SJSA1 (cell line): ENCODE measurements at regions not wholly inside any gene's neighbourhood (a gene's known extent, or its start where the extent isn't known, plus 50 kb on each side); places are given as distances from the start of the nearest gene placed in this dataset.

Experiments
- DNase-seq, 2 experiments: peaks; one replicate each; pipeline ENCODE4 v3.0.0-alpha.2; 2015 to 2020; ENCODE audit warnings: low spot score in 2 of 2, low read depth in 1 of 2
- H3K27ac ChIP-seq: fragments of 250-450 bp; sonication (Bioruptor Pico); 2 replicates; pipeline ENCODE4 v1.5.1; 2020; ENCODE audit warnings: mild to moderate bottlenecking, moderate library complexity
- H3K27me3 ChIP-seq: fragments of 250-450 bp; sonication (Bioruptor Pico); replicated peaks from 2 replicates; pipeline ENCODE4 v1.5.1; 2020; ENCODE audit warnings: mild to moderate bottlenecking, moderate library complexity
- H3K36me3 ChIP-seq: fragments of 250-450 bp; sonication (Bioruptor Pico); 2 replicates; pipeline ENCODE4 v1.5.1; 2020; ENCODE audit warnings: mild to moderate bottlenecking
- H3K4me1 ChIP-seq: fragments of 250-450 bp; sonication (Bioruptor Pico); replicated peaks from 2 replicates; pipeline ENCODE4 v1.6.1; 2021; ENCODE audit warnings: mild to moderate bottlenecking
- H3K4me3 ChIP-seq: fragments of 250-450 bp; sonication (Bioruptor Pico); 2 replicates; pipeline ENCODE4 v1.5.1; 2020; ENCODE audit warnings: mild to moderate bottlenecking
- H3K9me3 ChIP-seq: fragments of 250-450 bp; sonication (Bioruptor Pico); replicated peaks from 2 replicates; pipeline ENCODE4 v1.5.1; 2020; ENCODE audit warnings: mild to moderate bottlenecking

DNA sequence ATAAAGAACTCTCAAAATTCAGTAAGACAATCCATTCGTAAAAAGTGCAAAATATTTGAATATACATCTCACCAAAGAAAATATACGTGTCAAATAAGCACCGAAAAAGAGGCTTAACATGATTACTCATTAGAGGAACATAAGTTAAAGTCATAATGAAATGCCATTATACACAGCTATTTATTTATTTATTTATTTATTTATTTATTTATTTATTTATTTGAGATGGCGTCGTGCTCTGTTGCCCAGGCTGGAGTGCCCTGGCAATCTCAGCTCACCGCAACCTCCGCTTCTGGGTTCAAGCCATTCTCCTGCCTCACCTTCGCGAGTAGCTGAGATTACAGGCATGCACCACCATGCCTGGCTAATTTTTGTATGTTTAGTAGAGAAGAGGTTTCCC is 203.6 kb upstream of the UBASH3B start:
- no peak overlapping the region for H3K27ac ChIP-seq
- H3K27me3 ChIP-seq = no peaks in the 10 kb centered on the region
- no peaks in the 10 kb centered on the region for H3K4me1 ChIP-seq
- DNase-seq = no peak
- no peaks in the 10 kb centered on the region for H3K9me3 ChIP-seq
- H3K36me3 ChIP-seq = no peaks in the 10 kb centered on the region
- H3K4me3 ChIP-seq = no peak overlapping the region

GRCh38 chr11:122441666-122442035 is 213.9 kb upstream of the UBASH3B start:
- H3K4me3 ChIP-seq = no peak overlapping the region
- no peaks in the 10 kb centered on the region for H3K36me3 ChIP-seq
- H3K4me1 ChIP-seq = no peaks in the 10 kb centered on the region
- no peaks in the 10 kb centered on the region for H3K9me3 ChIP-seq
- no peak overlapping the region for H3K27ac ChIP-seq
- no peak for DNase-seq
- H3K27me3 ChIP-seq = no peaks in the 10 kb centered on the region

DNA sequence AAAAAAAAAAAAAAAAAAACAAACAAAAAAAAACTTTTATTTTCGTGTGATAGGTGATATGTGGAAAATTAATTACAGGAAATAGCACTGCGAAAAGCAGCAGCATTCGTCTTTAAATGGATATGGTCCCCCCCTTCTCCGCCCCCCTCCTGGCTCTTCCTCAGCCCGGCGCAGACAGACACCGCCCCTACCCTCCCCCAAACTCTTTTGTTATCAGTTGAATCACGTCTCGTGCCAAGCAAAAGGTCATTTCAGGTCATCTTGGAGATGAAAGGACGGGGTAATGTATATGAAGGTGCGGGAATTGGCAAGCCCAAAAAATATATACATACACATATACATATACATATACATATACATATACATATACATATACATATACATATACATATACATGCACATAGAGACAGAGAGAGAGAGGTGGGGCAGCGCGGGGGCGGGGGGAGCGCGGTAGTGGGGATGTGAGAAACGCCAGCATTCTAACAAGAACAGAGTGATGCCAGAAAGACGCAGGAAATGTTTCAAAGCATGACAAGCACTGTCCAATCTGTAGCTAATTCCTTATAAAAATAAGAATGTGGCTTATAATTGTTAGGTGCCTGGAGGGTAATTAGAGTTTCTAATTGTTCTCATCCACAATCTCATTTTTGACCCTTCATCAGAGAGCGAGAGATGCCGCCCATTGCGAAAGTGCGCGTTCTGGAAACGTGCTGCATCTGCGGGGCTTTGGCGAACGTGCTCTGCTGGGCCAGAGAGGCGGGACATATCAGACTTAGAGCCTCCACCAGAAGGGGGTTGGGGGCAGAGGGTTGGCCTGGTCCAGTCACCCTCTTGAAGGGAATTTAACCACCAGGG is 214.5 kb upstream of the UBASH3B start:
- no peak for DNase-seq
- Histone ChIP-seq H3K4me1 (no peaks in the 10 kb centered on the region), H3K9me3 (no peaks in the 10 kb centered on the region), H3K36me3 (no peaks in the 10 kb centered on the region), H3K27ac (no peak overlapping the region), H3K27me3 (no peaks in the 10 kb centered on the region), H3K4me3 (no peak overlapping the region)

- H3K27ac ChIP-seq = no peak overlapping the region
- H3K27me3 ChIP-seq = no peaks in the 10 kb centered on the region
- no peaks in the 10 kb centered on the region for H3K9me3 ChIP-seq
- no peak overlapping the region for H3K4me3 ChIP-seq
- H3K4me1 ChIP-seq = no peaks in the 10 kb centered on the region
- DNase-seq = no peak
- no peaks in the 10 kb centered on the region for H3K36me3 ChIP-seq
These were observed 215.4 kb upstream of the UBASH3B start for GRCh38 chr11:122439866-122440810.

GRCh38 chr11:122436188-122436555 is 219.3 kb upstream of the UBASH3B start:
- H3K4me1 ChIP-seq = no peaks in the 10 kb centered on the region
- no peak overlapping the region for H3K27ac ChIP-seq
- H3K36me3 ChIP-seq = no peaks in the 10 kb centered on the region
- DNase-seq = no peak
- H3K27me3 ChIP-seq = no peaks in the 10 kb centered on the region
- no peak overlapping the region for H3K4me3 ChIP-seq
- H3K9me3 ChIP-seq = no peaks in the 10 kb centered on the region

DNA sequence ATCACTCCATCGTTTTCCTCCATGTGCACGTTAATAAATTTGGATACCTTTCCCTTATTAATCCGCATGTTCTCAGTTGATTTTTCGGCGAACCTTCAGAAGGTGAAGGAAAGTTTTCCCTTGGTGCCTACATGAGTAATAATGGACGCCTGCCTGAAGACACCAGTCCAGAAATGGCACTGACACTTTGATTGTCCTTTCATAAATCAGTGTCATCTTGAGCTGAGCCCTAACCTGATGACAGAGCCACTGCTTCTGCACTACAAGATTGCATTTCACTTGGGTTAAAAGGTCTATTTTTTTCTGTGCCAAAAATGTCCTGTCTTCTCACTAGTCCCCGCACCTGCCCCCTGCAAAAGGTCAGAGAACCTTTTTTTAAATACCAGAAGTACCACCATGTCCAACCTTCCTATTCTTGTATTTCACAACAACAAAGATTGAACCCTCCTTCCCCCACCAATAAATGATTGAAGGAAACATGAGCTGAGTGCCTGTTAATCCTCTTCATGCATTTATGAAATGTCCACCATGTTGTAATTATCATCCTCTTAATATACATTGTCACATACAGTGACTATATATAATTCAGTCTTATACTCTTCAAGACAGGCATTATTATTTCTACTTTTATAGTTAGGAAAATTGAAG is 219.9 kb upstream of the UBASH3B start:
- H3K27me3 ChIP-seq = no peaks in the 10 kb centered on the region
- no peak overlapping the region for H3K27ac ChIP-seq
- H3K9me3 ChIP-seq = no peaks in the 10 kb centered on the region
- DNase-seq = no peak
- no peaks in the 10 kb centered on the region for H3K36me3 ChIP-seq
- H3K4me3 ChIP-seq = no peak overlapping the region
- no peaks in the 10 kb centered on the region for H3K4me1 ChIP-seq

DNA sequence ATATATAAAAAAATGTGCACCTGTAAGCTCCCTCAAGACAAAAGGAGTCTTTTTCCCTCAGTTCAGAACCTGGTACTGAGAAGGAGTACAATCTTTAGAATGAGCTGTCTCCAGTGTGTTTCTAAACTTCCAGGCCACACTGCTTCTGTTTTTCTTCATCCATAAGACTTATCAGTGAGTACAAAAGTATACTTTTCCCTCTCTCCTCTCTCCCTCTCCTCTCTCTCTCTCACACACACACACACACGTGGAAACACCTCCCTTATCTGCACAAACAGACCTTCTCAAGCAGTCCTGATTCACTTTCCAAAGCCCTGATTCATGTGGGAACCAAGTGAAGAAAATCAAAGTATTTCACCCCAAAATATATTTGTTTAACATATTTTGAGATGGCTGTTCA is 220.7 kb upstream of the UBASH3B start:
- no peak for DNase-seq
- Histone ChIP-seq H3K4me3 (no peak overlapping the region), H3K27ac (no peak overlapping the region), H3K36me3 (no peaks in the 10 kb centered on the region), H3K4me1 (no peaks in the 10 kb centered on the region), H3K27me3 (no peaks in the 10 kb centered on the region), H3K9me3 (no peaks in the 10 kb centered on the region)

- H3K27ac ChIP-seq = no peak overlapping the region
- H3K9me3 ChIP-seq = no peaks in the 10 kb centered on the region
- no peaks in the 10 kb centered on the region for H3K27me3 ChIP-seq
- no peaks in the 10 kb centered on the region for H3K36me3 ChIP-seq
- DNase-seq = no peak
- no peak overlapping the region for H3K4me3 ChIP-seq
- H3K4me1 ChIP-seq = no peaks in the 10 kb centered on the region
These were observed 225.0 kb upstream of the UBASH3B start for GRCh38 chr11:122430490-122430889.

- H3K4me1 ChIP-seq = no peaks in the 10 kb centered on the region
- no peaks in the 10 kb centered on the region for H3K9me3 ChIP-seq
- no peak for DNase-seq
- no peaks in the 10 kb centered on the region for H3K36me3 ChIP-seq
- no peak overlapping the region for H3K27ac ChIP-seq
- no peaks in the 10 kb centered on the region for H3K27me3 ChIP-seq
- H3K4me3 ChIP-seq = no peak overlapping the region
These were observed 229.4 kb upstream of the UBASH3B start for GRCh38 chr11:122426073-122426472.

DNA sequence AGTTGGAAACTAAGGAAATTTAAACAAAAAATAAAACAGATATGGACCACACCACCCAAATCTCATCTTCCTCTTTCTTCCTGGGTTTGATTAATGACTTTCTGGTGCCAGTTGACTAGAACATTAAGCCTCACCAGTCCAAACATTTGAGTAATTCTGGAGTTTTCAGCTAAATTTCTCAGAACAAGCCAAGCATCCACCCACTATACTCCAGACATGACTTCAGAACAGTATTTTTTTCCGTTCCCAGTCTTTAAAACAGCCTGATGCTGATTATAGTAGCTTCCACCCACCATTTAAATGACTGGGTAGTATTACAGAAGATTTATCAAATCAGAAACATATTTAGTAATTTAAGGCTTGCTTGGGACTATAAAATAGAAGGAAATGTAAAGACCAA is 230.9 kb upstream of the UBASH3B start:
- no peak overlapping the region for H3K4me3 ChIP-seq
- H3K36me3 ChIP-seq = no peaks in the 10 kb centered on the region
- H3K27ac ChIP-seq = no peak overlapping the region
- no peaks in the 10 kb centered on the region for H3K4me1 ChIP-seq
- H3K9me3 ChIP-seq = no peaks in the 10 kb centered on the region
- no peak for DNase-seq
- no peaks in the 10 kb centered on the region for H3K27me3 ChIP-seq

DNA sequence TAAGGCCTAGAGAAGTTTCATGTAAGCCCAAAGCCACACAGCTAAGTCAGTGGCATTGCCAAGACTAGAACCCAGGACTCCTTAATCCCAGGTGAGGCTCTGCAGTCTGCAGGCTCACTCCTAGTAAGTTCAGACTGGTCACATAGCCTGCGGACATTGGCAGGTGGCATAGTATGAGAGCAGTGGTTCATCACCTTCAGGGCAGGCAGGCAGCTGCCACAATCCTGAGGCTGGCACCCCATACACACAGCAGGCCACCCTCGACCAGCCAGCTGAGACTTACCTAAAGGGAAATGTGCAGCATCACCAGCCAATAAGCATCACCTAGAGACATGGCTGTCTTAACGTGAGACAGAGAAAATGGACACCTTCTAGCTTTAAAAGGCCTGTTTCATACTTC is 231.6 kb upstream of the UBASH3B start:
- no peak for DNase-seq
- H3K27ac ChIP-seq = no peak overlapping the region
- no peaks in the 10 kb centered on the region for H3K27me3 ChIP-seq
- H3K36me3 ChIP-seq = no peaks in the 10 kb centered on the region
- H3K9me3 ChIP-seq = no peaks in the 10 kb centered on the region
- no peaks in the 10 kb centered on the region for H3K4me1 ChIP-seq
- no peak overlapping the region for H3K4me3 ChIP-seq

GRCh38 chr11:122423273-122423672 is 232.2 kb upstream of the UBASH3B start:
- H3K36me3 ChIP-seq = no peaks in the 10 kb centered on the region
- H3K4me1 ChIP-seq = no peaks in the 10 kb centered on the region
- no peak overlapping the region for H3K4me3 ChIP-seq
- H3K9me3 ChIP-seq = no peaks in the 10 kb centered on the region
- DNase-seq = no peak
- H3K27me3 ChIP-seq = no peaks in the 10 kb centered on the region
- H3K27ac ChIP-seq = no peak overlapping the region

DNA sequence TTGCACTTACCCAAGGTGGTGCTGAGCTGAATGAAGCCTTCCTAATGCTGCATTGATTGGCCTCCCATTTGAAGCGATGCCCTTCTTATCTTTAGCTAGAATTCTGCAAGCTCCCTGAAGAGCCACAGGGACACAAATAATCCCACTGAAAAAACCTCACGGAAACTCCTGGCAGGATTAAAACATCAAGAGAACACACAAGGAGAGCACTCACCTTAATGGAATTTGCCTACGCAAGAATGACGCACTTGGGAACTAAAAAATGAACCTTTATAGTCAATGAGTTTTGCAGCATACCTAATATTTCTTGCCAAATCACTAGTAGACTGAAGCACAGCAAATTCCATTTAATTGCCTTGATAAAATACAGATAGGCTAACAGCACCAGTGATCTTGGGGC is 232.8 kb upstream of the UBASH3B start:
- DNase-seq = no peak
- no peaks in the 10 kb centered on the region for H3K27me3 ChIP-seq
- H3K4me1 ChIP-seq = no peaks in the 10 kb centered on the region
- H3K9me3 ChIP-seq = no peaks in the 10 kb centered on the region
- H3K36me3 ChIP-seq = no peaks in the 10 kb centered on the region
- H3K4me3 ChIP-seq = no peak overlapping the region
- no peak overlapping the region for H3K27ac ChIP-seq

DNA sequence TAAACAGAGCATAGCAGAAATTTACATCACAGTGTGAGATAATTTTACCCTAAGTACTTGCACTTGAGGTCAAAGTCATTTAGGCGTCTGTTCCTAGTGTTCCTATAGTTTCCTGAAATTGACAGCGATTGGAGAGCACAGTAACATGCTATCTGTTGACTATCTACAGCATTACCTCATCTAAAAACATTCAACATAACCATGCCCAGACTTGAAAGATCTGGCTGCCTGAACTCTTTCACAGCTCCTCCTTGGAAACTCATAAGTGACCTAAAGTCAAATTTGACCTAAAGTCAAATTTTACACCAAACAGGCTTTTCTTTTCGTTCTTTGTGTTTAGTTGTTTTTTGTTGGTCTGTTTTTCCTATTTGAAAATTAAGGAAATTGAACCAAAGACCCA is 233.8 kb upstream of the UBASH3B start:
- no peaks in the 10 kb centered on the region for H3K36me3 ChIP-seq
- DNase-seq = no peak
- H3K9me3 ChIP-seq = no peaks in the 10 kb centered on the region
- no peak overlapping the region for H3K27ac ChIP-seq
- H3K27me3 ChIP-seq = no peaks in the 10 kb centered on the region
- H3K4me1 ChIP-seq = no peaks in the 10 kb centered on the region
- no peak overlapping the region for H3K4me3 ChIP-seq
